ENCODE measurements at regions not wholly inside any gene's neighbourhood (a gene's known extent, or its start where the extent isn't known, plus 50 kb on each side); places are given as distances from the start of the nearest gene placed in this dataset.

DNA sequence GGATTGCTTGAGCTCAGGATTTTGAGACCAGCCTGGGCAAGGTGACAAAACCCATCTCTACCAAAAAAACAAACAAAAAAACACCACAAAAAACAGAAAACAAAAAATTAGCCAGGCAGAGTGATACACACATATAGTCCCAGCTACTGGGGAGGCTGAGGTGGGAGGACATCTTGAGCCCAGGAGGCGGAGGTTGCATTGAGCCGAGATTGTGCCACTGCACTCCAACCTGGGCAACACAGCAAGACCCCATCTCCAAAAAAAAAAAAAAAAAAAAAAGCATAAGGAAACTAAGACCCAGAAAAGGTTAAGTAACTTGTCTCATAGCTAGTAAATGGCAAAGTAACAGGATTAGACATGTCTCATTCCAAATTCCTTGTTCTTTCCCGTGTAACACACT, 56.3 kb upstream of the PSMA6 start:
- TF ChIP-seq, protein P1, sequence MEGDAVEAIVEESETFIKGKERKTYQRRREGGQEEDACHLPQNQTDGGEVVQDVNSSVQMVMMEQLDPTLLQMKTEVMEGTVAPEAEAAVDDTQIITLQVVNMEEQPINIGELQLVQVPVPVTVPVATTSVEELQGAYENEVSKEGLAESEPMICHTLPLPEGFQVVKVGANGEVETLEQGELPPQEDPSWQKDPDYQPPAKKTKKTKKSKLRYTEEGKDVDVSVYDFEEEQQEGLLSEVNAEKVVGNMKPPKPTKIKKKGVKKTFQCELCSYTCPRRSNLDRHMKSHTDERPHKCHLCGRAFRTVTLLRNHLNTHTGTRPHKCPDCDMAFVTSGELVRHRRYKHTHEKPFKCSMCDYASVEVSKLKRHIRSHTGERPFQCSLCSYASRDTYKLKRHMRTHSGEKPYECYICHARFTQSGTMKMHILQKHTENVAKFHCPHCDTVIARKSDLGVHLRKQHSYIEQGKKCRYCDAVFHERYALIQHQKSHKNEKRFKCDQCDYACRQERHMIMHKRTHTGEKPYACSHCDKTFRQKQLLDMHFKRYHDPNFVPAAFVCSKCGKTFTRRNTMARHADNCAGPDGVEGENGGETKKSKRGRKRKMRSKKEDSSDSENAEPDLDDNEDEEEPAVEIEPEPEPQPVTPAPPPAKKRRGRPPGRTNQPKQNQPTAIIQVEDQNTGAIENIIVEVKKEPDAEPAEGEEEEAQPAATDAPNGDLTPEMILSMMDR (IDR thresholded peaks at IDR 0.05), result no peak
- TF ChIP-seq ZFX (IDR thresholded peaks at IDR 0.05; ENCODE audit: borderline replicate concordance), result no peak
